HG03039 (cell line): ENCODE measurements at regions not wholly inside any gene's neighbourhood (a gene's known extent, or its start where the extent isn't known, plus 50 kb on each side); places are given as distances from the start of the nearest gene placed in this dataset.
"Not testable (repeated sequence)": the region's sequence is repeated elsewhere in the genome, so short reads cannot be mapped to it uniquely, and the experiment has no call there.

Experiments used
- ATAC-seq: cut with Tn5 transposase; IDR thresholded peaks from one replicate; pipeline ENCODE4 v1.9.1; 2021; ENCODE audit warnings: mild to moderate bottlenecking, moderate library complexity; ENCODE audit not compliant: unreplicated experiment

- ATAC-seq, result no peak
Observed at GRCh38 chr21:28118570-28118969, 874.1 kb downstream of the LTN1 start.

DNA sequence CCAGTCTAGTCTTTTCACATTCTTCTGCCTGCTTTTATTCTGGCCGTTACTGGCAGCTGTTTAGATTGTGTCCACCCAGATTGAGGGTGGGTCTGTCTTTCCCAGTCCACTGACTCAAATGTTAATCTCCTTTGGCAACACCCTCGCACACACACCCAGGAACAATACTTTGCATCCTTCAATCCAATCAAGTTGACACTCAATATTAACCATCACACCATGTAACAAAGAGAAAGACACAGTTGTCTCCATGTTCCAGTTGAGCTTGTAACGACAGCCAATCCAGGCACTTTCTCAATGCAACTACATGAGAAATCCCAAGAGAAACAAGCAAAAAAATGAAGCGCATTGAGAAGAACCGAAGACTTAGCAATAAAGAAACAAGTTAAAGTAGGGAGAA lies 877.7 kb downstream of the LTN1 start:
- ATAC-seq, result not testable (repeated sequence)

- no peak for ATAC-seq
Observed at GRCh38 chr21:28113718-28114117, 879.0 kb downstream of the LTN1 start.

DNA sequence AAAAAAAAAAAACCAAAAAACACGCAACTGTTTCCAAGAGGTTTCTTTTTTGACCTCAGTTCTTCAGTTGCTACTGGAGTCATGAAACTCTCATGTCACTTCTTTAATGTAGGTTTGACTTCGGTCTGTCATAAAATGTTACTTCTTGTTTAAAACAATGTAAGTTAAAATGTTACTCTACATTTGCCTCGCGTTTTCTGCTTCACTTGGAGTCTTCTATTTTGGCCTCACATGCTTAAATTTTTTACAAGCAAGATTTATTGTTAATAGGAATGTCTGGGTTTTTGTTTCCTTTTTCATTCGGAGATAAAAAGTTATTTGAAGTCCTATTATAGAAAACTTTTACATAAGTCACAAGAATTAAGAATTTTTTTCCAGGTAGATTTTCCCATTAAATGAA lies 880.2 kb downstream of the LTN1 start:
- no peak for ATAC-seq

DNA sequence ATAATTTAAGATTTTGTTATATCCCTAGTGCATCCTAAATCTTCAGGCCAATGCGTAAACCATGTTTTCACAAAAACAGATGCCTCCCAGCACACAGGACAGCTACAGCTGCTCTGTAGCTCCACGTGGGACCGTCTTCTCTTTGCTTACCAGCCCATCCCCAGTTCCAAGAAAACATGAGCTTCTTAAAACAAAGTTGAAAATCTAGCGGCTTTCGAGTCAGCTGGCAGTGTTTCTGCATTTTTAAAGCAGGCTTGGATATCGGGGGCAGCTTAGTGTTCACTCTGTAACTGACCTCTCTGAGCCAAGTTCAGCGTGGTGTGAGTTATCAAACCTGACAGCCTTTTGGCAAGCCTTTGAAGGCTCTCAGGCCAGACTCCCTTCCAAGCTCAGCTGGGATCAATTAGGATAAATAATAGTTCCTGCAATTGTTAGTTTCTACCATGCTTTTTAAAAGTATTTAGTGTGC lies 881.5 kb downstream of the LTN1 start:
- ATAC-seq, result no peak

- no peak for ATAC-seq
Observed at GRCh38 chr21:28110716-28111115, 882.0 kb downstream of the LTN1 start.

- no peak for ATAC-seq
Observed at GRCh38 chr21:28110074-28110473, 882.6 kb downstream of the LTN1 start.

DNA sequence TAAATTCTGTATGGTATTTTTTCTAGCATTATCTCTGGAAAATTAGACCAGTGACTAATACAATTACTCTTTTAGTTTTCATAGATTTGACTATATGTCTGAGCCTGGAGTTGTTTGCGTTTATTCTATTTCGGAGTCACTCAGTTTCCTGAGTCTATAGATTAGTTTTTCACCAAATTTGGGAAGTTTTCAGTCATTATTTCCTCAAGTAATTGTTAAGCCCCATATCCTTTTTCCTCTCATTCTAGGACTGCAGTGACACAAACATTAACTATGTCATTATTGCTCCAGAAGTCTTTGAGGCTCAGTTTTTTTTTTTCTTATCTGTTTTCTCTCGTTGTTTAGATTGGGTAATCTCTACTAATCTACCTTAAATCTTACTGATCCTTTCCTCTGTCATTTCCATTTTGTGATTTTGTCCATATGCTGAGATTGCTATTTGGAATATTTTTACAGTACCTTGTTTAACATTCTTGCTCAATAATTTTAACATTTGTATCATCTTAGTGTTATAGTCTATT lies 886.2 kb downstream of the LTN1 start:
- no peak for ATAC-seq

- no peak for ATAC-seq
Observed at GRCh38 chr21:28104346-28104745, 888.3 kb downstream of the LTN1 start.

DNA sequence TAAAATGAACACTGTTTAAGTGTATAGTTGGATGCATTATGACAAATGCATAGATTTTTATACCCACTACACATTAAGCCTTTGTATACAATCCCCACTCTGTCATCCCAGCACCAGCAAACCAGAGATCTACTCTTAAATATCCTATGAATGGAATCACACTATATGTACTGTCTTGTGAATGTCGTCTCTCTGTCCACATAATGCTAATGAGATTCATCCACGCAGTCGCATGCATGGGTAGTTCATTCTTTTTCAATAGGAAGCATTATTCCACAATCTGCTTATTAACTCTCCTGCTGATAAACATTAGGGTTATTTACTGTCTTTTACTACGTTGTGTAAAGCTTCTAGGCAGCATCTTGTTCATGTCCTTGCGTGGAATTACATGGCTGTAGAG lies 892.3 kb downstream of the LTN1 start:
- ATAC-seq, result no peak

DNA sequence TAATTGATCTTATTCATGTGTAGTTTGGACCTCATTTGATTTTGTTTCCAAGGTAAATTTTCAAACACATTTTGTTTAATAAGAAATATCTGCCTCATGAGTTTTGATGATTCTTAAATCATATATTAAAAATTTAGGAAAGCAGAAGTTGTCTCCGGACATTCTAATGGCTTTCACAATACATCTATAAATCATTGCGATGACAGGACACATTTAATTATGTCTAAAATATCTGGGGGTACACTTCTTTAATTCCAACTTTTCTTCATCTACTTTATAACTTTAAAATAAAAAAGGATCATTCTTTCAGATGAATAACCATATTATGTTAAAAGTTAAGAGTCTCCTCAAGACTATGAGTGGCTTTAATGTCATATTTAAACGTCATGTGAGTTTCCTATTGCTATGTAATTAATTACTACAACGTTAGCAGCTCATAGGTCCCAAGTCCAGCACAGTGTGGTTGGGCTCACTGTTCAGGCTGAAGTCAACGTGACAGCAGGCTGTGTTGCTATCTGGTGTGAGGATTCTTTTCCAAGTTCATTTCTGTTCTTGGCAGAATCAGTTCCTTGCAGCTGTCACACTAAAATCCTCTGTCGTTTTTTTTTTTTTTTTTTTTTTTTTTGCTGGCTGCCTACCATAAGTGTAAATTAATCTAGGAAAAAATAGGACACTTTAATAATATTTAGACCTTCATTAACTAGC lies 893.5 kb downstream of the LTN1 start:
- ATAC-seq, result no peak

DNA sequence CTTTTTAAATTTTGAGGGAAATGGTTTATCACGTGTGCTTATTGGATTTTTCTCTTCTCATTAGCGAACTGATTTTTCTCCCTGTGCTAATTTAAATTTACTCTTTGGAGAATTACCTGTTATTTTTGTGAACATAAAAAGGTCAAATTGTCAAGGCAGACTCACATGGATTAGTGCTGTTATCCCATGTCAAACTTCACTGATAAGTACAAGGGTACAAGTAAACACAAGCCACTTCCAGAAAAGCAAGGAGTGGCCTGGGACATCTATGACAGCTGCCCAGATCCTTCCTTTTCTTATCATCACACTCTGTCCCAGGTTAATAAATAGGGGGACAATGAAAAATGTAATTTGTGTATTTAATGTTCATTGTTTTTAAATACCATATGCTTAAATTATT lies 901.2 kb downstream of the LTN1 start:
- no peak for ATAC-seq

DNA sequence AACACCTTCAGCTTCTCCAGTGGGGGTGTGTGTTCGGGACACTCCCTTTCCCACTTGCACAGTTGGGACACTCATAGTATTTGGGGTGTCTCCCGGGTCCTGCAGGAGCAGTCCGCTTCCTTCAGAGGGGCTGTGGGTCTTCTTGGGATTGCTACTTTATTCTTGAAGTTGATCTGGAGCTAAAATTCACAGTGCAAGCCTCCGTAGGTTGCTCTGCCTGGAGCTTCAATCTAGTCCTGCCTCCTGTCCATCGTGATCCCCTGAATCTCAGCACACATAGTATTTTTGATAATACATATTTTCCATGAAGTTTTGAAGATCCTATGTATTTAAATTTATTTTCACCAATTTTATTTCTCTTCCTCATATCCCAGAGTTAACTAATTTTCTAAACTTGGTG lies 902.1 kb downstream of the LTN1 start:
- no peak for ATAC-seq

- no peak for ATAC-seq
Observed at GRCh38 chr21:28089599-28090441, 902.9 kb downstream of the LTN1 start.

DNA sequence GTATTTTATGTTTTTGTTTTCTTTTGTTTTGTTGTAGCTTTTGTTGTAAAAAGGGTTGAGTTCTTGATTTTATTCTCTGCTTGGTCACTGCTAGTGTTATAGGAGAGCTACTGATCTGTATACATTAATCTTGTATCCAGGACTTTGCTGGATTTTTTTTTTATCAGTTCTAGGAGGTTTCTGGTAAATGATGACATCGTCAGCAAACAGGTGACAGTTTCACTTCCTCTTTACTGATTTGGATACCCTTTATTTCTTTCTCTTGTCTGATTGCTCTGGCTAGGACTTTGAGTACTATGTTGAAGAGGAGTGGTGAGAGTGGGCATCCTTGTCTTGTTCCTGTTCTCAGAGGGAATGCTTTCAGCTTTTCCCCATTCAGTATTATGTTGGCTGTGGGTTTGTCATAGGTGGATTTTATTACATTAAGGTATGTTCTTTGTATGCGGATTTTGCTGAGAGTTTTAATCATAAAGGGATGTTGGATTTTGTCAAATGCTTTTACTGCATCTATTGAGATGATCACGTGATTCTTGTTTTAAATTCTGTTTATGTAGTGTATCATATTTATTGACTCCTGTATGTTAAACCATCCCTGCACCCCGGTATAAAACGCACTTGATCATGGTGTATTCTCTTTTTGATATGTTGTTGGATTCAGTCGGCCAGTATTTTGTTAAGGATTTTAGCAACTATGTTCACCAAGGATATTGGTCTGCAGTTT lies 905.7 kb downstream of the LTN1 start:
- ATAC-seq, result no peak

- ATAC-seq, result no peak
Observed at GRCh38 chr21:28084951-28085350, 907.7 kb downstream of the LTN1 start.

DNA sequence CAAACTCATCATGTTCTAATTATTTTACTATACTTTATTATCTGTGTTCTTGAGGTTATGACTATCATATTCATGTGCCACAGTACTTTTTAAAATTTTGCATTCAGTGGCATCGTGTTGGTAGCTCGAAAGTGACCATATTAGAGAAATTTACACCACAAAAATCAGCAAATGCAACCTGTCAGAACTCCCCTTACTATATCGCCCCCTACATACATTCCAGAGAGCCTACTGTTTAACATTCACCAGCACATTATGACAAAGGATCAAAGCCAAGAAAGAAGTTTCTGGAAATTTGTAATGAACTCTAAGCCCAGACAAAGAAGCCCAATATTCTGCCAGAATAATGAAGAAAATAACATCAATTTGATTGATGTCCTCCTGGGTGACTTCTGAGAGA lies 909.3 kb downstream of the LTN1 start:
- no peak for ATAC-seq

DNA sequence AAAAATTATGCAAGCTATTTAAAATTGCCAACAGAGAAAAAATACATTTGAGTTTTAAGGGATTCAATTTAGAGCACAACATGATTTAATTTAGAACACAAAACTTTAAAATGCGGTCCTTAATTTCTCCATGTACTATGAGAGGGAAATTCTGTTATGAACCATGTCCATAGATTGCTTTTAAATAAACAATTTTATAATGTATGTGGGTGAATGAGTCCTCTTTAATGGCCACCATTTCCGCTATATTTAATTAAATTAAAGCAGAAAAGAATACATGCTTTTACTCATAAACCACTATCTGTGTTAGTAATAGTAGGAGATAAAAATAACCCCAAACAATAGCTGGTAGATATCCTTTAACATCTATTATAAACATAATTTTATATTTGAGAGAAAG lies 914.6 kb downstream of the LTN1 start:
- ATAC-seq, result no peak

- no peak for ATAC-seq
Observed at GRCh38 chr21:28074676-28075075, 918.0 kb downstream of the LTN1 start.

- ATAC-seq, result no peak
Observed at GRCh38 chr21:28072601-28073000, 920.1 kb downstream of the LTN1 start.

DNA sequence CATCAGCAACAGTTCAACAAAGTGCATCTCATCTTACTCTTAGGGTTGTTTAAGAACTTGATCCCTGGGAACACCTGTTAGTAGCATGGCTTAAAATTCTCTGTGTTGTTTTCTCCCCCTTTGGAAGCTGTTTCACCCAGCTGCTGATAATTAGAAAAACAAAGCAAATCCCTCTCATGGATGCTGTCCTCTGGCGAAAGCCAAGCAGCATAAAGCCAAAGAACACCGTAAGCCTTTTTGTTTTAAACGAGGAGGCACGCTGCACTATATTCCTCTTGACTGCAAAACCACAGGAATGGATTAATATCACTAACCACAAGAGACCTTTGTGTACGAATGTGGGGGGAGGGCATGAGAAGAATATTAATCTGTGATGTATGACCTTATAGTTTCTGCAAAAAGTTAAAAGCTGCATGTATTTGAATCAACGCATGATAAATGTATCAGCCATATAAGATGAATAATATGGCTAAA lies 923.2 kb downstream of the LTN1 start:
- ATAC-seq, result no peak
